ENCODE measurements at regions not wholly inside any gene's neighbourhood (a gene's known extent, or its start where the extent isn't known, plus 50 kb on each side); places are given as distances from the start of the nearest gene placed in this dataset.
"Not testable (repeated sequence)": the region's sequence is repeated elsewhere in the genome, so short reads cannot be mapped to it uniquely, and the experiment has no call there.

DNA sequence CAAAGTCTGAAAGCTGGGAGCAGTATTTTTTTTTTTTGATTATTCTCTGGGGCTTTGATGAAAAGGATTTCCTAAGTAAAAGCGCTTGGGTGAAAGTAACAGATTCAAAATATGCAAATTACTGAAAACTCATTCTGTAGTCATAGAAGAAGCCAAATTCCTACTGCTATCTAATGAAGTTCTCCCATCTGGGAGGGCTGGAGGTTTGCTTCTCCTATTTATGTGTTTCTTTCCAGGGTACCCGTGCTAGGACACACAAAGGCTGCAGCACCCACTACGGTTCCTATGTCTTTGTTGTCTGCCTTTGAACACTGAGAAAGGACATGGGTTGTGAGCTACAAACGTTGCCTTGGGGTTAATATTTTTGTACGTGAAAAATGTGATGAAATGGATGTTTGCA, 324.7 kb upstream of the KAZN start:
- peaks cover 11% of the 10 kb centered on the region for H3K9me3 Mint-ChIP-seq
- no peaks in the 10 kb centered on the region for H3K4me1 Mint-ChIP-seq
- H3K4me3 Mint-ChIP-seq: no peak overlapping the region
- no peaks in the 10 kb centered on the region for H3K36me3 Mint-ChIP-seq (ENCODE audit: low read depth)
- peaks cover 5% of the 10 kb centered on the region for H3K27me3 Mint-ChIP-seq
- no peak for ATAC-seq (replicated peaks)
- no peak overlapping the region for H3K27ac Mint-ChIP-seq

DNA sequence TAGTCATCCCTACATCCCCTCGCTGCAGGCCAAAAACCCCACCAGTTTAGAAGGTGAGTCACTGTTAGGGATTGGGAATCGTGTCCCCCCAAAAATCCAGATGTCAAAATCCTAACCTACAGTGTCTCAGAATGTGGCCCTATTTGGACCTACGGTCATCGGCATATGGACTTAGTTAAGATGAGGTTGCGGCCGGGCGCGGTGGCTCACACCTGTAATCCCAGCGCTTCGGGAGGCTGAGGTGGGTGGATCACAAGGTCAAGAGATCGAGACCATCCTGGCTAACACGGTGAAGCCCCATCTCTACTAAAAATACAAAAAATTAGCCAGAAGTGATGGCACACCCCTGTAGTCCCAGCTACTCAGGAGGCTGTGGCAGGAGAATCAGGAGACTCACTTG, 318.6 kb upstream of the KAZN start:
- not testable (repeated sequence) for H3K27me3 Mint-ChIP-seq; H3K27ac Mint-ChIP-seq; H3K4me3 Mint-ChIP-seq; ATAC-seq (replicated peaks); H3K4me1 Mint-ChIP-seq; H3K9me3 Mint-ChIP-seq; H3K36me3 Mint-ChIP-seq (ENCODE audit: low read depth)

DNA sequence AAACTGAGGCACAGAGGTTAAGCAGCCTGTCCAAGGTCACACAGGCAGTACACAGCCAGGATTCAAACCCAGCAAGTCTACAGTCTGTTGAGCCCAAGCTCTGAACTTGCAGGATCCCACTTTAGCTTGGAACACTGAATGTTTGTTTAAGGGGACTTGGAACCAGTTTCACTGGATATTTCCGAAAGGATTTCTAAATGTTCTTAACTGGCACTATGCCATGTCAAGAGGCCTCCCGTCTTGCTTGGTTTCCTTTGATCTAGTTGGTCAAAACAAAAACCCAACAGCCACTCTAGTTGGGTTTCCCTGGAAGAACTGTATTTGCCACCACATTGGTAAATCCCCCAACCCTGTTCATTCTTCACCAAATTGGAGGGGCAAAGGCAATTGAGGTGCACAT, 317.6 kb upstream of the KAZN start:
- peaks cover 3% of the 10 kb centered on the region for H3K27me3 Mint-ChIP-seq
- H3K9me3 Mint-ChIP-seq: peaks cover under 1% of the 10 kb centered on the region
- no peaks in the 10 kb centered on the region for H3K4me1 Mint-ChIP-seq
- no peak for ATAC-seq (replicated peaks)
- H3K4me3 Mint-ChIP-seq: no peak overlapping the region
- H3K36me3 Mint-ChIP-seq (ENCODE audit: low read depth): no peaks in the 10 kb centered on the region
- H3K27ac Mint-ChIP-seq: no peak overlapping the region

DNA sequence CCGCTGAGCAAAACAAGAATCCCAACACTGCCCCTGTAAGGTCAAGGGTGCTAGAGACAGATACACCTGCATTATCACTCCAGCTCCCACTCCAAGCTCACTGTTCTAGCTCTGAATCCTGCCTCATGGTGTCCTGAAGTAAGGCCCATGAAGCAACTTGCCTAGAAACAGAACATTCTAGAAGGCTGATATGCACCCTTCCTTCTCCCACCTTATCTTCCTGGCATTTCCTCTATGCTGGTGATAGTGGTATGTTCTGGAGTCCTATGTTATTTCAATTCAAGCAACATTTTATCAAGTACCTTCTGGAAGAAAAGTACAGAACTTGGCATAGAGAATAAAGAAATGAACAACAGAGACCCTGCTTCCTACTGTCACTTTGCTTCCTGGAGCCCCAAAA, 317.1 kb upstream of the KAZN start:
- Mint-ChIP-seq H3K27ac (no peak overlapping the region), H3K4me1 (no peaks in the 10 kb centered on the region), H3K4me3 (no peak overlapping the region), H3K9me3 (peaks cover 4% of the 10 kb centered on the region), H3K27me3 (peaks cover 5% of the 10 kb centered on the region), H3K36me3 (ENCODE audit: low read depth) (no peaks in the 10 kb centered on the region)
- ATAC-seq (replicated peaks): no peak

DNA sequence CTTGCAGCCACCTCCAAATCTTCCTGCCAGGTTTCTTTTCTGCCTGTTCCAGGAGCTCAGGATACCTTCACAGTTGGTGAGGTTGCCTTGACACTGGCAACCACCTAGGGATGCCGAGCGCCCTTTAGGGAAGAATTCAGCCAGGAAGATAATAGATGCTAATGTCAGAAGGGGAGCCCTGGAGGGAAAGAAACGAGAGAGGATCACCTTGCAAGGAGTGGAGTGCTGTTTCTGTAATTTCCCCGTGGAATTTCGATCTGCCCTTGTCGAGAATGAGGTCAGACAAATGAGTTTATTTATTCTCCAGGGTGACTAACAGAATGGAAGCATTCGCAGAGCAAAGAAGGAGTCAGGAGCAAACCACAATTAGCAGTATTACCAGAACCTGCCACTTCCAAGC, 315.8 kb upstream of the KAZN start:
- ATAC-seq (replicated peaks): no peak
- no peaks in the 10 kb centered on the region for H3K4me1 Mint-ChIP-seq

DNA sequence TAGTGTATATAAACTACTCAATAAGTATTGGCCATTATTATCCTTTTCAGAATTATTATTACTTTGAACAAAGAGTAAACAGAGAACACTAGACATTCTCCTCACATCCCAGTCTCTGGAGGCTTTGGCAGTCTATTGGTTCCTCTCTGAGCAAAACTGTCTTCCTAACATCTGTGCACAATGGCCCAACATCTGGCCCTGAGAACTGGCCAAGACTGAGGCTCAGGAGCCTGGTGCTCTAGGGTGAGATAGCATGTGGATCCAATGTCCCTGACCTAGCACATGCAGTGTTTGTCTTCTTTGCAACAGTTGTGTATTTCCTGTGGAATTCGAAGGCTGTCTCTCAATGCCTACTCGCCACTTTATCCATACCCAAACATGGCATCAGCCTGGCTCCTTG, 313.2 kb upstream of the KAZN start:
- H3K36me3 Mint-ChIP-seq (ENCODE audit: low read depth): no peaks in the 10 kb centered on the region
- peaks cover 4% of the 10 kb centered on the region for H3K9me3 Mint-ChIP-seq
- peaks cover 18% of the 10 kb centered on the region for H3K27me3 Mint-ChIP-seq
- H3K4me3 Mint-ChIP-seq: no peak overlapping the region
- no peaks in the 10 kb centered on the region for H3K4me1 Mint-ChIP-seq
- ATAC-seq (replicated peaks): no peak
- H3K27ac Mint-ChIP-seq: no peak overlapping the region

More for the DNA sequence above, 315.8 kb upstream of the KAZN start:
- Mint-ChIP-seq H3K4me3 (no peak overlapping the region), H3K27ac (no peak overlapping the region), H3K9me3 (peaks cover 4% of the 10 kb centered on the region), H3K36me3 (ENCODE audit: low read depth) (no peaks in the 10 kb centered on the region), H3K27me3 (peaks cover 5% of the 10 kb centered on the region)

DNA sequence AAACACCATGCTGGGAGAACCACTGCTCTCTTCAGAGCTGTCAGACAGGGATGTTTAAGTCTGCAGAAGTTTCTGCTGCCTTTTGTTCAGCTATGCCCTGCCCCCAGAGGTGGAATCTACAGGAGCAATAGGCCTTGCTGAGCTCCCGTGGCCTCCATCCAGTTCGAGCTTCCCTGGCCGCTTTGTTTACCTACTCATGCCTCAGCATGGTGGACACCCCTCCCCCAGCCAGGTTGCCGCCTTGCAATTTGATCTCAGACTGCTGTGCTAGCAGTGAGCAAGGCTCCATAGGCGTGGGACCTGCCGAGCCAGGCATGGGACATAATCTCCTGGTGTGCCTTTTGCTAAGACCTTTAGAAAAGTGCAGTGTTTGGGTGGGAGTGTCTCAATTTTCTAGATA, 307.3 kb upstream of the KAZN start:
- H3K4me1 Mint-ChIP-seq; H3K27ac Mint-ChIP-seq; H3K36me3 Mint-ChIP-seq (ENCODE audit: low read depth); ATAC-seq (replicated peaks); H3K9me3 Mint-ChIP-seq; H3K4me3 Mint-ChIP-seq: not testable (repeated sequence)
- H3K27me3 Mint-ChIP-seq: peaks cover 30% of the 10 kb centered on the region

DNA sequence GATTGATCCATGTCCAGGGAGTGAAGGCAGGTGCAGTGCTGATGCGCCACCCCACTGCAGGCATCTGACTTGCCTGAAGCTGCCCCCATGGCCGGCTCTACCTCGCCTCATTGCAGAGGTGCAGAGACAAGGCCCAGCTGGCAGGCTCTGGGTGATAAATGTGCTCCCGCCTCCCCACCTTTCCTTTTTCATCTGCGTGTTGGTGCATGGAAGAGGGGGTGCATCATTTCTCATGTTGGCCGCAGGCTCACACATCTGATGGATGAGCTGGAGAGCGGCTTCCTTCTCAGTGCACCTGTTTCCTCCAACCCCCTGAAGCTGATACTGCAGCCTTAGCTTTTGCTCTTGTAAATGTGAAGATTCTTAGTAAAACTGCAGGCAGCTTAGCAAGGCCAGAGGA, 306.0 kb upstream of the KAZN start:
- Mint-ChIP-seq H3K36me3 (ENCODE audit: low read depth) (no peaks in the 10 kb centered on the region), H3K4me3 (no peak overlapping the region), H3K27ac (no peak overlapping the region), H3K4me1 (no peaks in the 10 kb centered on the region), H3K27me3 (peaks cover 29% of the 10 kb centered on the region), H3K9me3 (no peaks in the 10 kb centered on the region)
- ATAC-seq (replicated peaks): no peak

DNA sequence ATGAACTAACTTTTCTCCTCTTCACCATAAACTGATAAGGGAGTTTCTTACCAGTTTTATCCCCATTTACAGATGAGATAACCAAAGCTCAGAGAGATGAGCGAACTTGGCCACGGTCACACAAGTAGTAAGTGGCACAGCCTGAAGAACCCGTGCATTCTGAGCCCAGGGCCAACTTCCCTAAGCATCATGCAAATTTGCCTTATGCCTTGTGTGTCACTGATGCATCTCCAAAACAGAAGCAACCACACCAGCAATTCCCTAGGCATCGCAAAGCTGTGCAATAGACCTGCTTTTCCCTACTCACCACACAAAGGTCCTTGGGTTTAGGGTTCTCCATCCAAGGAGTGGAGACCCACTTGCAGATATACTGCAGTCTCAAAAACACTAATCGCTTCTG, 304.5 kb upstream of the KAZN start:
- Mint-ChIP-seq H3K27ac (no peak overlapping the region), H3K4me3 (no peak overlapping the region), H3K4me1 (no peaks in the 10 kb centered on the region), H3K36me3 (ENCODE audit: low read depth) (no peaks in the 10 kb centered on the region), H3K9me3 (no peaks in the 10 kb centered on the region), H3K27me3 (peaks cover 25% of the 10 kb centered on the region)
- ATAC-seq (replicated peaks): no peak

DNA sequence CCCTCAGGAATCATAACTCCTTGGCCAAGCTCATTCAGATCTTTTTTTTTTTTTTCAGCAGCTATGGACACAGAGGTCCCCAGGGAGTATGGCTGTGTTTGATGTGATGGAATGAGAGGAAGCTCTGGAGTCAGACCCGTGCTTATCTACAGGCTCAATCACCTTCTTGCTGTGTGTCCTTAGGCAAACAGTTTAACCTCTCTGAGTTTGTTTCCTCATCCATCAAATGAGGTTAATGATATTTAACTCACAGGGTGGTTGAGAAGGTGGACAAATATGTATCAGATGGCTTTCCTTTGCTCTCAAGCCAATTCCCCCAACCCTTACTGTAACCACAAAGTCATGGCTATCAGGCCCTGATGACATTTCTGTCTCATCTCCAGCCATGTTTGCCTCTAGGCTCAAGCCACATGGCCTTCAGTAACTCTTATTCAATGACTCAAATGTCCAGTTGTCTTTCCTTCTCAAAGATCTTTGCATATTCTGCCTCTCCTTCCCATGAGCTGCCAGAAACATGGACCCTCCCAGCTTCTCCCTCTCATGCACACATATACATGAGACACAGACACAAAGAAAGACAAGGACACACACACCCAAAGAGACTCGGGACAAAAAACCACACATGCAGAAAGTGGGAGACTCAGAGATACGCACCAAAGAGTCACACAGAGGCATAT, 303.5 kb upstream of the KAZN start:
- H3K4me1 Mint-ChIP-seq: no peaks in the 10 kb centered on the region
- no peaks in the 10 kb centered on the region for H3K9me3 Mint-ChIP-seq

DNA sequence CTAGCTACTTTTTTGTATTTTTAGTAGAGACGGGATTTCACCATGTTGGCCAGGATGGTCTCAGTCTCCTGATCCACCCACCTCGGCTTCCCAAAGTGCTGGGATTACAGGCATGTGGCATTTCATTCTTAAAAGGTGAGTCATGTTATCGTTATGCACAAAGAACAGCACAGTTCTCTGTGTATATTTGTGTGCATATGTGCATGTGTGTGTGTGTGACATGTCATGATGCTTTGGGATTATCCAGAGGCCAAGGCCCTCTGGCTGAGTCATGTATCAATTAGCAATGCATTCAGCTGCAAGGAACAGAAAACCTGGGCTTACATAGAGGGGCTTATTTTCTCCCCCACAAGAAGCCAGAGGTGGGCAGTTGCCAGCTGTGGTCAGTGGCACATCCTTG, 301.7 kb upstream of the KAZN start:
- H3K27ac Mint-ChIP-seq: no peak overlapping the region
- H3K4me1 Mint-ChIP-seq: no peaks in the 10 kb centered on the region
- ATAC-seq (replicated peaks): no peak
- no peaks in the 10 kb centered on the region for H3K36me3 Mint-ChIP-seq (ENCODE audit: low read depth)
- no peaks in the 10 kb centered on the region for H3K9me3 Mint-ChIP-seq
- peaks cover 20% of the 10 kb centered on the region for H3K27me3 Mint-ChIP-seq
- no peak overlapping the region for H3K4me3 Mint-ChIP-seq

More for the DNA sequence above, 303.5 kb upstream of the KAZN start:
- Mint-ChIP-seq H3K36me3 (ENCODE audit: low read depth) (no peaks in the 10 kb centered on the region), H3K27ac (no peak overlapping the region), H3K4me3 (no peak overlapping the region), H3K27me3 (peaks cover 24% of the 10 kb centered on the region)
- ATAC-seq (replicated peaks): no peak

DNA sequence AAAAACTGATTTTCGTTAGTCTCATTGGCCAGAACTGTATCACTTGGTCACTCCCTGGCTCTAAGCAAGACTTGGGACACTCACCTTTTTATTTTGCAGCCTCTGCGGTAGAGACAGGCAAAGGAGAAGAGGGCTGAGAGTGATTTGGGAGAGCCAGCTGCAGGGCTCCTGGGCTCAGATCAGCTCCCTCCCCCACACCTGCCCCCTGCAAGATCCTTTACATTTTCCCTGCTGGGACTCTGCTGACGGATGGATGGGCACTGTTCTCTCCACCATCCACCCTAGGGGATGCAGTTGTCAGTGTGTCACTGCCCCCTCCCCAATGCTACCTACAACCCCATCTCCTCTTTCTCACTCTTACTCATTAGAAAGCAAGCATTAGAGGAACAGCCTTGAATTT, 301.1 kb upstream of the KAZN start:
- Mint-ChIP-seq H3K27ac (no peak overlapping the region), H3K4me1 (no peaks in the 10 kb centered on the region), H3K27me3 (peaks cover 16% of the 10 kb centered on the region), H3K4me3 (no peak overlapping the region), H3K9me3 (no peaks in the 10 kb centered on the region), H3K36me3 (ENCODE audit: low read depth) (no peaks in the 10 kb centered on the region)
- ATAC-seq (replicated peaks): no peak

DNA sequence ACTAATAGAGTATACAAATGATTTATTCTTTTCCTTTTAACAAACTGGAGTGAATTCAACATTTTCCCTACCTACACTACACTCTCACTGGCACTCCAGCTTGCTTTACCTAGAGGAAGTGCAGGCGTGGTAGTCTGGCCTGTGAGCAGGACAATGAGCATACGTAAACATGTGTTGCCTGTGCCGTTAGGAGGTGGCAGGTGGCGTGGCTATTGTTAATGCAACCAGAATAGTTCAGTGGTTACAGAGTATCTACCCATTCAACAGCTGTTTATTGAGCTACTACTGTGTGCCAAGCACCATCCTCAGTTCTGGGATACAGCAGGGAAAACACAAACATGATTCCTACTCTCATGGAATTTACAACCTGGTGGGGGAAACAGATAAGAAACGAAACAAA, 299.7 kb upstream of the KAZN start:
- Mint-ChIP-seq H3K4me3 (no peak overlapping the region), H3K36me3 (ENCODE audit: low read depth) (no peaks in the 10 kb centered on the region), H3K9me3 (peaks cover 2% of the 10 kb centered on the region), H3K4me1 (no peaks in the 10 kb centered on the region), H3K27ac (no peak overlapping the region), H3K27me3 (peaks cover 20% of the 10 kb centered on the region)
- no peak for ATAC-seq (replicated peaks)

DNA sequence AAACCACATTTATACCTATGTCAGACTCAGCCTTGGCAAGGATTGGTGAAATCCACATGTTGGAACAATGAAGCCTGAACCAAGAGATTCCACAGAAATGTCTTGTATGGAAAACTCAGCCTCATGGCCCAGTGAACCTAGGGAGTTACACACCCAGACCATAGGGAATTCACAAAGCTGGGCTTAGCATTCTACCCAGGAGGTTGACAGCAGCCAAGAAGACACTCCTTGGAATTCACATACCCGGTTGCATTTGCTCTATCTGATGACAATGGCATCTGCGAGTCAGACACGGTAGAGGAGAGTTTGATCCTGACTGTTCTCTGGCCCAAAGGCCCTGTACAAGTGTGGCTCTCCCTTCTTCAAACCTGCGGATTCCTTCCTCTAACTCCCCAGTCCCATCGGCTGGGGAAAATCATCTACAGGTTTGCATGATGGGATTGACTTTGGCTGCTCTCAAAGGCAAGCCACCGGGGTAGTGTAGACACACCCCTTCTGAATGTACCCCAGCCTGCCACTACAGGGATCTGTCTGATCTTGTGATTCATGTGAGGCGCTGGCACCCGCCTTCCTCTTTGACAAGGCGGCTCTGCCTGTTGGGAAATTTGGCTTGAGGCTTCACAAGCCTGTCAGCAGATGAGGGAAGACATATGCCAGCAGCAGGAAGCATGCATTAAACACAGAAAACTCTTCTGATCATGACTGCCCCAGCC, 297.3 kb upstream of the KAZN start:
- Mint-ChIP-seq H3K4me3 (no peak overlapping the region), H3K27ac (no peak overlapping the region), H3K27me3 (peaks cover 15% of the 10 kb centered on the region), H3K36me3 (ENCODE audit: low read depth) (no peaks in the 10 kb centered on the region), H3K9me3 (peaks cover 3% of the 10 kb centered on the region), H3K4me1 (no peaks in the 10 kb centered on the region)
- no peak for ATAC-seq (replicated peaks)

DNA sequence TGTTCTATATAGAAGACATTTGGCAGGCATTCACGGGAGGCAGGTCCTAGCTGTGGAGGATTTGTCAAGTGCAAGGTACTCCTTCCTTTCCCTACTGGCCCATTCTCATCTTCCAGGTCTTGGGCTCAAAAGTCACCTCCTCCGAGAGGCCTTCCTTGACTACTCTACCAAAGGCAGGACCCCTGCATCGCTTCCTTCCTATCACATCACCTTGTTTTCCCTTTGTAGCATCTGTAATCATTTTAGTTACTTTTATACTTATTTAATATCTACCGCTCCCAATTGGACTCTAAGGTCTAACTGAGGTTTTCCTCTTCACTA, 296.8 kb upstream of the KAZN start:
- Mint-ChIP-seq H3K4me3 (no peak overlapping the region), H3K27me3 (peaks cover 15% of the 10 kb centered on the region), H3K27ac (no peak overlapping the region), H3K36me3 (ENCODE audit: low read depth) (no peaks in the 10 kb centered on the region), H3K9me3 (peaks cover 3% of the 10 kb centered on the region), H3K4me1 (no peaks in the 10 kb centered on the region)
- no peak for ATAC-seq (replicated peaks)

DNA sequence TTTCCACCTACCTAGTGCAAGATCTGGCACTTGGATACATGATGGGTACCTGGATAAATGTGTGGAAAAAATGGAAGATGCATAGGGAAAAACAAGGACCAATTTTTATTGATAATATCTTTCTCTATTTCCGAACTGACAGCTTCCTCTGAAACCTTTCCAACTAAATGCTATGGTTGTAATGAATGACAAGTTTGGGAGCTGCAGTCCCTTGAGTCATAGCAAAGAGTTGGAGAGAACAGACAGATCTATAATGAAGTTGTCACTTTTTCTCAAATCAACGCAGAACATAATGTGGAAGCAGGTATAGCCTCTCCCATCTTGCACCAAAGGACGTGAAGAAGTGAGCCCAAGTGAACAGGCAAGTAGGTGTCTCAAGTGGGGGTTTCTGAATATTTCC, 296.5 kb upstream of the KAZN start:
- Mint-ChIP-seq H3K4me1 (no peaks in the 10 kb centered on the region), H3K4me3 (no peak overlapping the region), H3K27me3 (peaks cover 18% of the 10 kb centered on the region), H3K27ac (no peak overlapping the region), H3K9me3 (peaks cover 3% of the 10 kb centered on the region), H3K36me3 (ENCODE audit: low read depth) (no peaks in the 10 kb centered on the region)
- ATAC-seq (replicated peaks): no peak
